ENCODE measurements at regions not wholly inside any gene's neighbourhood (a gene's known extent, or its start where the extent isn't known, plus 50 kb on each side); places are given as distances from the start of the nearest gene placed in this dataset.
"Not testable (repeated sequence)": the region's sequence is repeated elsewhere in the genome, so short reads cannot be mapped to it uniquely, and the experiment has no call there.

GRCh38 chr3:124636101-124636862 is 94.0 kb upstream of the UMPS start:
- Mint-ChIP-seq H3K27ac (no peak overlapping the region), H3K36me3 (peaks cover 0 to 14% of the 10 kb centered on the region in 2 donors), H3K9me3 (no peaks in the 10 kb centered on the region)
- DNase-seq (ENCODE audit: low spot score in 2 of 2) = no peak
- ATAC-seq = no peak

GRCh38 chr3:124636863-124637296 is 93.4 kb upstream of the UMPS start:
- DNase-seq (ENCODE audit: low spot score in 2 of 2) (no peak), ATAC-seq (no peak)
- Mint-ChIP-seq H3K9me3 (no peaks in the 10 kb centered on the region), H3K27ac (no peak overlapping the region), H3K36me3 (peaks cover 0 to 20% of the 10 kb centered on the region in 2 donors)

- DNase-seq (ENCODE audit: low spot score in 2 of 2) (no peak), ATAC-seq (peak; percentile 97 to 99)
- Mint-ChIP-seq H3K9me3 (no peaks in the 10 kb centered on the region), H3K36me3 (peaks cover 0 to 28% of the 10 kb centered on the region in 2 donors), H3K27ac (peak overlapping the region; percentile 18 to 78)
Observed at GRCh38 chr3:124639406-124640237, 90.6 kb upstream of the UMPS start.

GRCh38 chr3:124640635-124641306 is 89.5 kb upstream of the UMPS start:
- H3K9me3 Mint-ChIP-seq = no peaks in the 10 kb centered on the region
- no peak for ATAC-seq
- no peak overlapping the region for H3K27ac Mint-ChIP-seq
- no peak for DNase-seq (ENCODE audit: low spot score in 2 of 2)
- H3K36me3 Mint-ChIP-seq = peaks cover 10 to 26% of the 10 kb centered on the region in 2 donors

GRCh38 chr3:124643453-124643852 is 86.8 kb upstream of the UMPS start:
- H3K27ac Mint-ChIP-seq = no peak overlapping the region
- peaks cover 15 to 28% of the 10 kb centered on the region in 2 donors for H3K36me3 Mint-ChIP-seq
- H3K9me3 Mint-ChIP-seq = no peaks in the 10 kb centered on the region
- no peak for ATAC-seq
- no peak for DNase-seq (ENCODE audit: low spot score in 2 of 2)

GRCh38 chr3:124646186-124646585 is 84.1 kb upstream of the UMPS start:
- not testable (repeated sequence) for H3K9me3 Mint-ChIP-seq; DNase-seq (ENCODE audit: low spot score in 2 of 2)
- H3K36me3 Mint-ChIP-seq = peaks cover 15 to 33% of the 10 kb centered on the region in 2 donors

GRCh38 chr3:124648551-124648950 is 81.7 kb upstream of the UMPS start:
- peaks cover 19 to 31% of the 10 kb centered on the region in 2 donors for H3K36me3 Mint-ChIP-seq
- no peak for DNase-seq (ENCODE audit: low spot score in 2 of 2)
- H3K27ac Mint-ChIP-seq = no peak overlapping the region
- H3K9me3 Mint-ChIP-seq = no peaks in the 10 kb centered on the region
- ATAC-seq = no peak

More at GRCh38 chr3:124646186-124646585, 84.1 kb upstream of the UMPS start:
- not testable (repeated sequence) for ATAC-seq, H3K27ac Mint-ChIP-seq

GRCh38 chr3:124650798-124651197 is 79.5 kb upstream of the UMPS start:
- Mint-ChIP-seq H3K9me3 (no peaks in the 10 kb centered on the region), H3K36me3 (peaks cover 9 to 20% of the 10 kb centered on the region in 2 donors), H3K27ac (no peak overlapping the region)
- DNase-seq (ENCODE audit: low spot score in 2 of 2) = peak in 1 of 2 donors; percentile 59
- ATAC-seq = peak; percentile 28 to 90

GRCh38 chr3:124651416-124651815 is 78.8 kb upstream of the UMPS start:
- not testable (repeated sequence) for ATAC-seq
- peak overlapping the region in 1 of 2 donors; percentile 30 for H3K27ac Mint-ChIP-seq

GRCh38 chr3:124652009-124652408 is 78.2 kb upstream of the UMPS start:
- peak in 1 of 2 donors; percentile 76 for ATAC-seq
- Mint-ChIP-seq H3K27ac (peak overlapping the region in 1 of 2 donors; percentile 30), H3K36me3 (peaks cover 9 to 20% of the 10 kb centered on the region in 2 donors), H3K9me3 (no peaks in the 10 kb centered on the region)
- no peak for DNase-seq (ENCODE audit: low spot score in 2 of 2)

More at GRCh38 chr3:124651416-124651815, 78.8 kb upstream of the UMPS start:
- H3K9me3 Mint-ChIP-seq; DNase-seq (ENCODE audit: low spot score in 2 of 2): not testable (repeated sequence)
- H3K36me3 Mint-ChIP-seq = peaks cover 9 to 20% of the 10 kb centered on the region in 2 donors

- H3K9me3 Mint-ChIP-seq = no peaks in the 10 kb centered on the region
- ATAC-seq = no peak
- DNase-seq (ENCODE audit: low spot score in 2 of 2) = no peak
- H3K36me3 Mint-ChIP-seq = peaks cover 7 to 15% of the 10 kb centered on the region in 2 donors
- peak overlapping the region in 1 of 2 donors; percentile 5 for H3K27ac Mint-ChIP-seq
Observed at GRCh38 chr3:124653071-124653796, 77.0 kb upstream of the UMPS start.

- DNase-seq (ENCODE audit: low spot score in 2 of 2) (no peak), ATAC-seq (no peak)
- Mint-ChIP-seq H3K36me3 (peaks cover 8 to 15% of the 10 kb centered on the region in 2 donors), H3K27ac (no peak overlapping the region), H3K9me3 (no peaks in the 10 kb centered on the region)
Observed at GRCh38 chr3:124653797-124654469, 76.3 kb upstream of the UMPS start.

- DNase-seq (ENCODE audit: low spot score in 2 of 2) = no peak
- peaks cover 8 to 15% of the 10 kb centered on the region in 2 donors for H3K36me3 Mint-ChIP-seq
- H3K27ac Mint-ChIP-seq = no peak overlapping the region
- no peak for ATAC-seq
- H3K9me3 Mint-ChIP-seq = no peaks in the 10 kb centered on the region
Observed at GRCh38 chr3:124654470-124654845, 75.8 kb upstream of the UMPS start.

GRCh38 chr3:124656531-124656930 is 73.7 kb upstream of the UMPS start:
- ATAC-seq = no peak
- Mint-ChIP-seq H3K36me3 (peaks cover 7 to 8% of the 10 kb centered on the region in 2 donors), H3K27ac (no peak overlapping the region), H3K9me3 (no peaks in the 10 kb centered on the region)
- no peak for DNase-seq (ENCODE audit: low spot score in 2 of 2)

GRCh38 chr3:124657138-124657537 is 73.1 kb upstream of the UMPS start:
- H3K27ac Mint-ChIP-seq = peak overlapping the region in 1 of 2 donors; percentile 23
- peaks cover 8 to 13% of the 10 kb centered on the region in 2 donors for H3K36me3 Mint-ChIP-seq
- H3K9me3 Mint-ChIP-seq = no peaks in the 10 kb centered on the region
- ATAC-seq = no peak
- DNase-seq (ENCODE audit: low spot score in 2 of 2) = no peak

- peaks cover 4 to 12% of the 10 kb centered on the region in 2 donors for H3K36me3 Mint-ChIP-seq
- H3K27ac Mint-ChIP-seq = peak overlapping the region in 1 of 2 donors; percentile 11
- DNase-seq (ENCODE audit: low spot score in 2 of 2) (no peak), ATAC-seq (no peak)
- H3K9me3 Mint-ChIP-seq = no peaks in the 10 kb centered on the region
Observed at GRCh38 chr3:124658270-124658669, 72.0 kb upstream of the UMPS start.
